Progenitor cell of endocrine pancreas (in vitro differentiated cells): ENCODE measurements at regions not wholly inside any gene's neighbourhood (a gene's known extent, or its start where the extent isn't known, plus 50 kb on each side); places are given as distances from the start of the nearest gene placed in this dataset.
A peak's percentile ranks its signal among the peaks of the same experiment; 100 is the strongest.

ENCODE experiments used
- DNase-seq: peaks from one replicate; pipeline ENCODE4 v3.0.0; 2021; ENCODE audit warnings: low spot score; ENCODE audit not compliant: unreplicated experiment
- H3K27ac Mint-ChIP-seq: 2 replicates; pipeline ENCODE4 v1.8.0; 2021; ENCODE audit warnings: mild to moderate bottlenecking, moderate library complexity, mixed read lengths
- H3K27me3 Mint-ChIP-seq: 2 replicates; pipeline ENCODE4 v1.8.0; 2021; ENCODE audit warnings: mixed read lengths
- H3K36me3 Mint-ChIP-seq: 2 replicates; pipeline ENCODE4 v1.8.0; 2022; ENCODE audit warnings: mixed read lengths; ENCODE audit not compliant: insufficient read depth
- H3K4me1 Mint-ChIP-seq: 2 replicates; pipeline ENCODE4 v1.8.0; 2021; ENCODE audit warnings: low read depth, mixed read lengths
- H3K4me3 Mint-ChIP-seq: 2 replicates; pipeline ENCODE4 v1.8.0; 2021; ENCODE audit warnings: low read depth, mild to moderate bottlenecking, moderate library complexity, mixed read lengths
- H3K9me3 Mint-ChIP-seq: 2 replicates; pipeline ENCODE4 v1.8.0; 2021; ENCODE audit warnings: low read depth, mixed read lengths
- CTCF ChIP-seq: fragments of 200-600 bp; sonication (generic); IDR thresholded peaks from one replicate; pipeline ENCODE4 v1.5.0; 2021; ENCODE audit warnings: antibody characterized with exemption, mild to moderate bottlenecking; ENCODE audit not compliant: unreplicated experiment

GRCh38 chr1:166457700-166458099 lies 290.9 kb upstream of the FAM78B start:
- Mint-ChIP-seq H3K27ac (no peak overlapping the region), H3K4me3 (no peak overlapping the region), H3K36me3 (no peaks in the 10 kb centered on the region), H3K4me1 (no peaks in the 10 kb centered on the region), H3K27me3 (no peaks in the 10 kb centered on the region), H3K9me3 (peaks cover 6% of the 10 kb centered on the region)
- TF ChIP-seq CTCF, result no peak
- DNase-seq, result no peak

GRCh38 chr1:166464333-166464732 lies 297.5 kb upstream of the FAM78B start:
- peaks cover 3% of the 10 kb centered on the region for H3K36me3 Mint-ChIP-seq

GRCh38 chr1:166470014-166470413 lies 303.2 kb upstream of the FAM78B start:
- Mint-ChIP-seq H3K4me1 (peaks cover 53% of the 10 kb centered on the region), H3K36me3 (no peaks in the 10 kb centered on the region), H3K4me3 (no peak overlapping the region), H3K27ac (peak overlapping the region; percentile 53), H3K9me3 (peaks cover 12% of the 10 kb centered on the region), H3K27me3 (no peaks in the 10 kb centered on the region)
- TF ChIP-seq CTCF, result no peak
- DNase-seq, result no peak

More at GRCh38 chr1:166464333-166464732, 297.5 kb upstream of the FAM78B start:
- DNase-seq, result no peak
- H3K4me1 Mint-ChIP-seq, result peaks cover 21% of the 10 kb centered on the region
- no peak for TF ChIP-seq CTCF
- H3K9me3 Mint-ChIP-seq, result peaks cover 14% of the 10 kb centered on the region
- H3K27me3 Mint-ChIP-seq, result no peaks in the 10 kb centered on the region
- H3K27ac Mint-ChIP-seq, result no peak overlapping the region
- H3K4me3 Mint-ChIP-seq, result no peak overlapping the region

GRCh38 chr1:166470441-166470840 lies 303.6 kb upstream of the FAM78B start:
- no peak for TF ChIP-seq CTCF
- H3K27me3 Mint-ChIP-seq, result no peaks in the 10 kb centered on the region
- H3K27ac Mint-ChIP-seq, result peak overlapping the region; percentile 39
- H3K36me3 Mint-ChIP-seq, result no peaks in the 10 kb centered on the region
- H3K4me1 Mint-ChIP-seq, result peaks cover 53% of the 10 kb centered on the region
- no peak overlapping the region for H3K4me3 Mint-ChIP-seq
- peaks cover 10% of the 10 kb centered on the region for H3K9me3 Mint-ChIP-seq
- no peak for DNase-seq

GRCh38 chr1:166471359-166471758 lies 304.6 kb upstream of the FAM78B start:
- no peaks in the 10 kb centered on the region for H3K27me3 Mint-ChIP-seq
- peaks cover 53% of the 10 kb centered on the region for H3K4me1 Mint-ChIP-seq
- H3K4me3 Mint-ChIP-seq, result no peak overlapping the region
- H3K27ac Mint-ChIP-seq, result peak overlapping the region; percentile 82
- no peak for DNase-seq
- H3K36me3 Mint-ChIP-seq, result no peaks in the 10 kb centered on the region
- TF ChIP-seq CTCF, result no peak
- H3K9me3 Mint-ChIP-seq, result peaks cover 9% of the 10 kb centered on the region
